GM12872 (cell line): ENCODE measurements at regions not wholly inside any gene's neighbourhood (a gene's known extent, or its start where the extent isn't known, plus 50 kb on each side); places are given as distances from the start of the nearest gene placed in this dataset.

Source experiments
- CTCF ChIP-seq: IDR thresholded peaks from 3 replicates; pipeline ENCODE4 v1.5.1; 2011; ENCODE audit warnings: low read depth, mild to moderate bottlenecking, low read length, moderate library complexity; ENCODE audit not compliant: insufficient read depth

- no peak for TF ChIP-seq CTCF
Measured at GRCh38 chr18:44195394-44196140, 485.1 kb upstream of the SETBP1 start.

GRCh38 chr18:44197832-44198611 is 482.7 kb upstream of the SETBP1 start:
- TF ChIP-seq CTCF: no peak

- no peak for TF ChIP-seq CTCF
Measured at GRCh38 chr18:44198612-44199284, 481.9 kb upstream of the SETBP1 start.

GRCh38 chr18:44213293-44213692 is 467.4 kb upstream of the SETBP1 start:
- no peak for TF ChIP-seq CTCF

GRCh38 chr18:44214396-44214795 is 466.3 kb upstream of the SETBP1 start:
- no peak for TF ChIP-seq CTCF

- no peak for TF ChIP-seq CTCF
Measured at GRCh38 chr18:44216169-44216568, 464.5 kb upstream of the SETBP1 start.

- TF ChIP-seq CTCF: no peak
Measured at GRCh38 chr18:44227501-44227900, 453.2 kb upstream of the SETBP1 start.
